Cardiac fibroblast (primary cell): ENCODE measurements at regions not wholly inside any gene's neighbourhood (a gene's known extent, or its start where the extent isn't known, plus 50 kb on each side); places are given as distances from the start of the nearest gene placed in this dataset.
"Not testable (repeated sequence)": the region's sequence is repeated elsewhere in the genome, so short reads cannot be mapped to it uniquely, and the experiment has no call there.

Source experiments
- DNase-seq, 2 donors: peaks; one replicate each; pipeline versions ENCODE4 v3.0.0 to v3.0.0-alpha.2; 2010; ENCODE audit warnings: low read depth in 2 of 2
- H3K4me3 ChIP-seq, 2 donors: replicated peaks in 1 of 2; 1 replicate in 1 of 2; 2 replicates in 1 of 2; pipeline ENCODE4 v1.5.1; 2011; ENCODE audit warnings: low read depth in 2 of 2, low read length in 2 of 2, mild to moderate bottlenecking in 2 of 2, moderate library complexity in 1 of 2
- TF ChIP-seq, protein P1 (sequence below): IDR thresholded peaks from one replicate; pipeline ENCODE4 v1.5.1; 2011; ENCODE audit warnings: low read depth, mild to moderate bottlenecking, low read length, inconsistent platforms

- TF ChIP-seq, protein P1, sequence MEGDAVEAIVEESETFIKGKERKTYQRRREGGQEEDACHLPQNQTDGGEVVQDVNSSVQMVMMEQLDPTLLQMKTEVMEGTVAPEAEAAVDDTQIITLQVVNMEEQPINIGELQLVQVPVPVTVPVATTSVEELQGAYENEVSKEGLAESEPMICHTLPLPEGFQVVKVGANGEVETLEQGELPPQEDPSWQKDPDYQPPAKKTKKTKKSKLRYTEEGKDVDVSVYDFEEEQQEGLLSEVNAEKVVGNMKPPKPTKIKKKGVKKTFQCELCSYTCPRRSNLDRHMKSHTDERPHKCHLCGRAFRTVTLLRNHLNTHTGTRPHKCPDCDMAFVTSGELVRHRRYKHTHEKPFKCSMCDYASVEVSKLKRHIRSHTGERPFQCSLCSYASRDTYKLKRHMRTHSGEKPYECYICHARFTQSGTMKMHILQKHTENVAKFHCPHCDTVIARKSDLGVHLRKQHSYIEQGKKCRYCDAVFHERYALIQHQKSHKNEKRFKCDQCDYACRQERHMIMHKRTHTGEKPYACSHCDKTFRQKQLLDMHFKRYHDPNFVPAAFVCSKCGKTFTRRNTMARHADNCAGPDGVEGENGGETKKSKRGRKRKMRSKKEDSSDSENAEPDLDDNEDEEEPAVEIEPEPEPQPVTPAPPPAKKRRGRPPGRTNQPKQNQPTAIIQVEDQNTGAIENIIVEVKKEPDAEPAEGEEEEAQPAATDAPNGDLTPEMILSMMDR, result no peak
- H3K4me3 ChIP-seq, result no peak overlapping the region
- DNase-seq, result no peak
Observed at GRCh38 chr18:43786893-43787292, 509.6 kb upstream of the SYT4 start.

GRCh38 chr18:43787721-43788120, 510.4 kb upstream of the SYT4 start:
- H3K4me3 ChIP-seq, result not testable (repeated sequence)
- peak in 1 of 2 donors; percentile 1 for DNase-seq

- TF ChIP-seq, protein P1, result peak; percentile 13
- no peak overlapping the region for H3K4me3 ChIP-seq
- peak; percentile 30 to 58 for DNase-seq
Observed at GRCh38 chr18:43789234-43790000, 512.1 kb upstream of the SYT4 start.

DNA sequence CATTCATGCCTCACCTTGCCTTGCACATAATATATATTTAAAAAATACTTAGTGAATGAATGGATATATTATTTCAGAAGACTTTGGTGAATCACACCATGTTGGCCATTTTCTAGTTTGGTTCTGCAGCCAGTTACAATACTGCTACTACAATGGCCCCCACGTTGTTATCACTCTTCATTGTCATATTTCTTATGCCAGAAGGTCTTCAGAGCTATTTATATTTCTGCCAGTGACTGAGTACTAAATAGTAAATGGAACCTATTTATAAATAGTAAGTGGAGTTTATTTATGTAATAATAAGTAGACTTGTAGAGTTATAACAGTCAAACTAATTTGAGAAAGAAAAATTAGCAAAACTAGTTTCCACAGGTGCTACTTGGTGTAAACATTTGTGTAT, 516.6 kb upstream of the SYT4 start:
- no peak for DNase-seq
- TF ChIP-seq, protein P1, result no peak

GRCh38 chr18:43794363-43794762, 517.1 kb upstream of the SYT4 start:
- H3K4me3 ChIP-seq, result no peak overlapping the region
- TF ChIP-seq, protein P1, result no peak
- no peak for DNase-seq

More for the DNA sequence above, 516.6 kb upstream of the SYT4 start:
- no peak overlapping the region for H3K4me3 ChIP-seq

DNA sequence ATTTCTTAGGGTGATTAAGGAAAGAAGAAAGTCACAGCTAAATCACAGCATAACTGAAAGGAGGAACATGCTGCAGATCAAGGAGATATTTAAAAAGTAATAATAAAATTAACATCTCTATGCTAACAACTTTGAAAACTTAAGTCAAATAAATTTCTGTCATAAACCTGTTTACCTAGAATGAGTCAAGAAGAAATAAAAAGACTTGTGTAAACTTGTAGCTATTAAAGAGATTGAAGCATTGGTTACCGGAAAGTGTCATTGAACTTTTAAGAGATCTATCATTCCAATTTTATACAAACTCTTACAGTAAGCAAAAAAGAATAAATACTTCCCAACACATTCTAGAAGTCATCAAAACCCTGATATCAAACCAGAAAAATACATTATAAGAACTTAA, 520.1 kb upstream of the SYT4 start:
- TF ChIP-seq, protein P1, result no peak
- no peak for DNase-seq
- no peak overlapping the region for H3K4me3 ChIP-seq

DNA sequence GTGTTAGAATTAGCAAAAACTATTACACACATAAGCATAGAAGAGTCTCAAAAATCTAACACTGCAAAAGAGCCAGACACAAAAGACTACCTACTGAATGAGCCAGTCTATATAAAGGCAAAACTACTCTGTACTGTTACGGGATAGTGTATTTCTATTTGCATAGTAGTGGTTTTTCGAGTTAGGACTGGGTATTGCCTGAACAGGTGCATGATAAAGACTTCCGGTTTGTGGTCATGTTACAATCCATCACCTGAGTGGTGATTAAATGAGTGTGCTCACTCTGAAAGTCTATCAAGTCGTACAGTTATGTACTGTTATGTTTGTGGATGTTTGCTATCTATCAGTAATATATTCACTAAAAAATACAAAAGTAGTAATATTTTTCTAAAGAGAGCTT, 523.3 kb upstream of the SYT4 start:
- no peak for DNase-seq
- H3K4me3 ChIP-seq, result no peak overlapping the region
- TF ChIP-seq, protein P1, result no peak
